Nucleus accumbens (tissue), 56 donors: ENCODE measurements at regions not wholly inside any gene's neighbourhood (a gene's known extent, or its start where the extent isn't known, plus 50 kb on each side); places are given as distances from the start of the nearest gene placed in this dataset.
A peak's percentile ranks its signal among the peaks of the same experiment; 100 is the strongest.

ENCODE experiments used
- DNase-seq, 56 donors: peaks; one replicate each; lab custom pipeline; 2025; lab: John Stamatoyannopoulos, UW

DNA sequence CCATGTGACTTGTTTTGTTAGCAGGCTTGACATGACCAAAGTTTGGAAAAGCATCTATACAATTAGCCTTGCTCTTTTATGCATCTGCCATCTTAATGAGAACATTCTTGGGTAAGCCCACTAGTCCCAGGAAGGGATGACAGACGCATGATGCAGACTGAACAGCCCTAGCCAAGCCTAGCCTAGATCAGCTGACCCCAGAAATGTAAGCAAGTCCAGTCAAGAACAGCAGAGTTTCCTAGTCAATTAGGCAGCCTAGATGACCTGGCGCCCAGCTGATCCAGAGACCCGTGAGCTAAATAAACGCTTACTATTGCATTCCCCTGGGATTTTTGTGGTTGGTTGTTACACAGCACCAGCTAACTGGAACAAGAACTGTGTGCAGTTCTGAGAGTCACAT lies 457.9 kb downstream of the BCOR start:
- DNase-seq, result no peak

DNA sequence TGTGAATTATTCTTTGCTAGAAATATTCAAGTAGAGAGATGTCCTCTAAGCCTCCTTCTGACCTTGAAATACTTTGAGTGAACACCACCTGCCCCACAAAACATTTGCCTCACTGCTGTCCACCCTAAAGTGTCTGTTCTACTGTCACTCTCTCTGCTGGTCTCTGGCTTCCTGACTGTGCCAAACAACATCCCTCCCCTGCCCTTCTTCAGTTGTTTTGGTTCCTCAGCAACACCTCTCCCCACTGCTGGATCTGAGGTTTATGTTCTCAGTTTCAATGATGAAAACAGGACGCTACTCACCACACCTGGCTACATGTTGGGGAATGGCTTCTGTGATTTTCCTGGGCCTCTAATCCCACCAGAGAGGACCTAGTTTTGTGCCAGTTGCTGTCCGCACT lies 456.9 kb downstream of the BCOR start:
- no peak for DNase-seq

DNA sequence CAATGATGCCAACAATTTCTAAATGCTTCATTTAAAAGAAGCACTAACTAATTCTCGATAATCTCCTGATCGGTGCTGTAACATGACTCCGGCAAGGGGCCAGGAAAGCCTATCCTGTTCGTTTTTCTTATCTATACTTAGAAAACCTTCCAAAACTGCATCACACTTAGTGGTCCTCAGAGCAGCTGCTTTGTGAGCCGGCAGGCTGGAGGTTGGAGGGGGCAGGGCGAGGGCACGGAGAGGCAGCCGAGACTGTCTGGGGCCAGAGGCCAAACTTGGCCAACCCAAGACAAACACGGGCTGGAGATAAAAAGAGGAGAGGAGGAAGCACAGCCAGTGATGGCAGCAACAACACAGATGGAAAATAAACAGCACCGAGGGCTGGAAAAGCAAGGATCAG lies 455.7 kb downstream of the BCOR start:
- no peak for DNase-seq

DNA sequence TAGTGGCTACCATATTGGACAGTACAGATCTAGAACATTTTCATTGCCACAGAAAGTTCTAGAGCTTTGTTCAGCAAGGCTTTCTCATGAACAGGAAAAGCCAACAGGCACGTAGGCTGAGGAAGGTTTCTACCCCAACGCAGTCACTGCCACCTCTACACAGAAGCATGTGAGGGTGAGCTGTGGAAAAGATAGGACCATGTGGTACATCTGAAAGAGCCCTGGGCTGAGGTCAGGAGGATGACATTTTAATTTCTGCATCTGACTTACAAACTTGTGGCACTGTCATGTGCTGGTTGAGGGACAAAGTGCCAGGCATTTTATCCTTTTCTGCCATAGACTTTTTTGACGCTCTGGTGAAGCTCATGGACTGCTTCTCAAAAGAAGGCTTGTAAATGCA lies 454.2 kb downstream of the BCOR start:
- no peak for DNase-seq

DNA sequence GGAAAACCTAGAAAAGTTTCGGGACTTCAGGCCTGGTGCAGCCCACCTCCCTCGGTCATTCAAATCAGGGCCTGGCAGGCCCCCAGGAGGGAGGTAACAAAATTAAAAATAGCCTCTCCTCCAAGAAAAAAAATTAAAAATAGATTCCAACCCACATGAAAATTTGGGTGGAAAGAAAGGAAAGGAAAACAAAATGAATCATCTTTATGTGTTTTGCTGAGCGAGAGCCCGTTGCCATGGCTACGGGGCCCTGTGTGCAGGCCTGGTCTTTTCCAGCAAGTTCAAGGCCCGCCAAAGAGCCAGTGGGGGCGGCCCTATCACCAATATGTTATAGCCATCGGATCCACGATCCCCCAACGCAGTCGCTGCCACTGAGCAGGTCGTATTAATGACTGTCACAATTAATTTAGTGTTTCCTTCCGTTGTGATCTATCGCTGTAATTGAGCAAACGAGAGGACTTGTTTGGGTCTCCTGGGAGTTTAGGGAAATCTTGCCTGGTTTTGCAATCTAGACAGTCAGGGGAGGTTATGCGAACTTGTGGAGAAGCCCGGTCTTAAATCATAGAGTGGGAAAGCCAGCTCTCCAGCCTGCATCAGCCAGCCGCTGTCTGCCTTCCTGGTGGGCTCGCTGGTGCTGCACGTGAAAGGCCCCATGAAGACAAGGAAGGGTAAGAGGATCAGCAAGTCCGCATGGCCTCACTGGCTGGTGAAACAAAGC lies 452.4 kb downstream of the BCOR start:
- peak in 8 of 56 donors; percentile 0 to 25 (median 8) for DNase-seq

DNA sequence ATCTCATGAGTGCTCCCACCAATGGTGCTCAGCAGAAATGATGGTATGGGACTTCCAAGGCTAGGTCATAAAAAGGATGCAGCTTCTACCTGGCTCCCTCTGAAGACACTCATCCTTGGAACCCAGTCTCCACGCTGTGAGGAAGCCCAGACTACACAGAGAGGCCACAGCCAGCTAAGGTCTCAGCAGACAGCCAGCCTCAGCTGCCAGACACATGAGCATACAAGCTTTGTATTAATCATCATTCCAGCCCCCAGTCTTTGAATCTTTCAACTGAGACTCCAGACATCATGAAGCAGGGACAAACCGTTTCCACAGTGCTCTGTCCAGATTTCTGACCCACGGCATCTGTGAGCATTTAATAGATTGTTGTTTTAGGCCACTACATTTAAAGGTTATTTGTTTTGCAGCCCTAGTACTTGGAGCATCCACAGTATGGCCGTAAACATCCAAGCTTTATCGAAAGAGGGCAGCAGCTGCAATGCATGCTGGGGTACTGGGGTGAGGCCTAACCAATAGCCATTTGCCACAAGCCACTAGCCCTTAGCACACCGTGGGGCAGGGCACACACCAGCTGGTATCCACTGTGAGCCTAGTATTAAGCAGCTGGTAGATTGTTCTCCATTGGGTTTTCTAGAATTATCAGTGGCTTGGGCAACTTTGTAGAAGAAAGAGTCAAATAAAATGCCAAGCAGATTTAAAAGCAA lies 449.1 kb downstream of the BCOR start:
- DNase-seq, result no peak

DNA sequence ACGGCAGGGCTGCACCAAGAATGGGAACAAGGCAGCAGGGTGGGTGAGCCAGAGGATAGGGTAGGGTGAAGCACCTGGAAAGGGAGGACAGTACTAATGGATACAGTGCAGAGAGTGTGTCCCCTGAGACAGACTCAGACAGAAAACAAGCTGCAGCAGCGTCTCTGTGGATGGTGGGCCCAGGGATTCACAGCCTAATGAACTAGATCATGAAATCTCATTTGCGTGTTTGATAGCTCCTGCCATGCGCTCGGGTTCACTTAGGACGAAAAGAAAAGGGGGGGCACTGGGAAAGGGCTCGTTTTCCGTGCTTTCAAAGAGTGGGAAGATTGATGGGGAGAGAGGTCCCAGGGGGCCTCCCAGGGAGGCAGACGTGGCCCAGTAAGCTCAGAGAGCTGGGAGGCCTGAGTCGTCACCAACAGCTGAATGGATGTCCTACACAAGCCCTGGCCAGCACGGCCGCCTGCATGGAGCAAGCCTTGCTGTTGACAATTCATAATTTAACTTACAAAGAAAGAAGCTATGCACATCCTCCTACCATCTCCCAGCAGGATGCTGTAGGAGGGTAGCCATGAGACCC lies 446.9 kb downstream of the BCOR start:
- no peak for DNase-seq

DNA sequence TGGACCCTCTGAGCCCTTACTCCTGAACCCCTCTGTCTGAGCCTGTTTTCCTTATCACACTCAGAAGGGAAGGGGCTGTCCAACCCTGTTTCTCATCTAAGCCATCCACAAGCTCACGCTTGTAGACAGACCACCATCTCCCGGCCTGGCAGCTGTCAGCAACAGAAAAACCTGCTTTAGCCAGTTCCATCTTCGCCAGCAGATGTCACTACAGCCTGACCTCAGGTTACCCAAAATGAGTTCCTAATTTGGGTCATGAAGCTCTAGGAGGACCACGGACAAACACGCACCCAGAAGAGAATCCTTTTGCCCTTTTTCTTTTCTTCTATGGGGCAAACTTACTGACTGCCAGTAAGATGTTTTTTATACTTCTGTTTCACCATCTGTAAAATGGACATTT lies 445.4 kb downstream of the BCOR start:
- peak in 20 of 56 donors; percentile 0 to 24 (median 4) for DNase-seq

DNA sequence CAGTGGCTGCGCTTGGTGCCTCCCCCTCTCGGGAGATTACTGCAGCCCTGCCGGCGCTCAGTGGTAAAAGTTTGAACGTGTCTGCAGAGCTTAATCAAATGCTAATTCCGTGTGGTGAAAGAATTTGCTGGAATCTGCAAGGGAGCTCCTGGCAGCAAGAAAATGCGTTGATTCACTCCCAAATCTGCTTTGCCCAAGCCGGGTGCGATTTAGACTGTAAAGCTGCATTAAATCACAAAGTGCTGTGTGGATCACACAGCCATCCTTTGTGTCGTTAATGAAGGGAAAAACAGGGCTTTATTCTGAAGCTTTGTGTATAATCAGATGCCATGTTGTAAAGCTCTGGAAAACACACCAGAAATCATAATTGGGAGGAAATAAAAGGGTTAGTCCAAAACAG lies 444.1 kb downstream of the BCOR start:
- peak in 48 of 56 donors; percentile 2 to 74 (median 42) for DNase-seq

DNA sequence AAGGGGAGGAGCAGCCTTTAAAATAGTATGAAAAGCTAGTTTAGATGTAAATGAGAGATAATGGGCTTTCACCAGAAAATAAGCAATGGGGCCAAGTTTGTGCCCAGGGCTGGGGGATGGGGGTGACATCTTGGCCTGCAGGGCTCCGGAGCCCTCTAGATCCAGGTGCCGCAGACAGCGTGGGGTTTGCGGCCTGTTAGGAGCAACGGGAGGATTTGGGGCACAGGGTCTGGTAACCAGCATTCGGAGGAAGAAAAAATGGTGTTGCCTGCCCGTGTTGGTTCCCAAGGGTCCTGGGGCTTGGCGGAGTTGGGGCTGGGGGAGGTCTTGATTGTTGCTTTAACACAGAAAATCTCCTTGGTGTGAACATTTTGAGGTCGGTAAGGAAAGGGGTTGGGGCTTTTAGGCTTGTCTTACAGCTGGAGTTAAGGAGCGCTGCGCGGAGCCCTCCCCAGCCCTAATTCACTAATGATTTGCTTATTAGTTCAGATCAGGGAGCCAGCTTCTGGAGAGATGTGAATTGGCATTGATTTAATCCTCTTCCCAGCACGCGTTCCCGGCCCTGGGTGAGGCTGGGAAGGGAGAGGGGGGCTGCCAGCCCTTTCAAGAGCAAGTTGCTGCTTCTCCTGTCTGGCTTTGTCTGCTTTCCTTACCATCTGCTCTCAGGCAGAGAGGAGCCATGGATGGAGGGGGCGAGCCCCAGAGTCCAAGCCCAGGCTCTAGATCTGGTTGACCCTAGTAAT lies 443.4 kb downstream of the BCOR start:
- DNase-seq, result peak in 9 of 56 donors; percentile 1 to 16 (median 4)

DNA sequence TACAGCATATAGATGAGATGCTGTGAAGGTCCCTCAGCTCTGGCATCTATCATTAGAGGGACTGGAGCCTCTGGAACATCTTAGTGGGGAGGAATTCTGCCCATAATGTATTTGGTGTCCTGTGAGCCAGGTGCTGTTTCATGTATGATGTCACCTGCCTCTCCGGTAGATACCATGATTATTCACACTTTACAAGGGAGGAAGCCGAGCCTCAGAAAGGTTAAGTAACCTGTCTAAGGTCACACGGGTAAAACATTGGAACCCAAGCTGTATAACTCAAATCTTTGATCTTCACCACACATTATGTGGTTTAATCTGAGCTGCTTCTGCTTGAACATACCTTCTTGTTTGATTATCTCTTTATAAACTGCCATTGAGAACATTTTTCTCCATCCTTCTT lies 442.8 kb downstream of the BCOR start:
- DNase-seq, result no peak

DNA sequence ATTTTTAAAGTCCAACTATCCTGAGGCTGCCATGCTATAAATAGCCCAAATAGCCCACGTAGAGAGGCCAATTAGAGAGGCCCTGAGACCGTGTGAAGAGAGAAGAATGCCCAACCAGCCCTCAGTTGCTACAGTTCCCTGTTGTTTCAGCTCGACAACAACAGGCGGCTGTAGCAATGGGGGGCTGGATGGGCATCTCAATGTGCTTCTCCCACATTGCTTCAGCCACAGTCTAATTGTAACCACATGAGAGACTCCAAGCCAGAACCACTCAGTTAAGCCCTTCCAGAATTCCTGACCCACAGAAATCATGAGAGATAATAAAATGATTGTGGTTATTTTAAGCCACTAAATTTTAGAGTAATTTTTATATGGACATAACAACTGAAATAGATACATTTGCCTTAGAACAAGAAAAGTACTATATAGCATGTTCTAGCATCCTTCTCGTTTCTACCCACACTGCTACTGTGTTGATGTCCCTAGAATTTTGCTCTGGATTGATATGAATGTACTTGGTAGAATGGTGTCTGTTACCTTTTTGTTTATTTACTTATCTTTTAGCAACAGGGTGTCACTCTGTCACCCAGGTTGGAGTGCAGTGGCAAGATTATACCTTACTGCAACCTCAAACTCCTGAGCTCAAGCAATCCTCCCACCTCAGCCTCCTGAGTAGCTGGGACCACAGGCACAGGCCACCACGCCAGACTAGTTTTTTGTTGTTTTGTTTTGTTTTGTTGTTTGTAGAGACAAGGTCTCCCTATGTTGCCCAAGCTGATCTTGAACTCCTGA lies 436.4 kb downstream of the BCOR start:
- no peak for DNase-seq

DNA sequence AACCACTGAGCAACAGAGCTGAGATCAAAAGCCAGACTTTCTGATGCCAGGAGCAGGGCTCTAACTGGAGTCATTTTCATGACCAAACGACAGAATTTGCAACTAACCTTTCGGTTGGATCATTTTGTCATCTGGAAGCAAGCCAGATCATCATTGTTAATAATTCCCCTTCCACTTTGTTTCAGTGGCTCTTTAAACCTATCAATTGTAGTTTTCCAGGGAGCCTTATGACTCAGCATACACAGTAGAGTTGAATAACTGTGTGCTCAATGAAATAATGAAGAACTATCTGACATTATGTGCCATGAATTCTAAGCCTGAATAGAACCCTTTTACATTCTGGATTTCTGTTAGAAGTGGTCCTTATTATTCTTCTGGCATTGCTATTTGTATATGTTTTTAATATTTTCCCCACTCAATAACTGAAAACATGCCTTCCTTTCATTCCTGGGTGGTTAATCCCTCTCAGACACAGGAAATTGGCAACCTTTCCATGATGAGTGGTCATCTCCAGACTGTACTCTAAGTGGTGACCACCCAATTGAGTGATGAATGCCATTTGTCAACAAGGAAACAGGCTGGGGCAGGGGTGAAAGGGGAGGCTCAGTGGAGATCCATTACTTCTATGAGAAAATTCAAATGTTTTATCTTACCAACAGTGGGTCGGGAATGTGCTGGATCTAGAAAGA lies 431.8 kb downstream of the BCOR start:
- no peak for DNase-seq

DNA sequence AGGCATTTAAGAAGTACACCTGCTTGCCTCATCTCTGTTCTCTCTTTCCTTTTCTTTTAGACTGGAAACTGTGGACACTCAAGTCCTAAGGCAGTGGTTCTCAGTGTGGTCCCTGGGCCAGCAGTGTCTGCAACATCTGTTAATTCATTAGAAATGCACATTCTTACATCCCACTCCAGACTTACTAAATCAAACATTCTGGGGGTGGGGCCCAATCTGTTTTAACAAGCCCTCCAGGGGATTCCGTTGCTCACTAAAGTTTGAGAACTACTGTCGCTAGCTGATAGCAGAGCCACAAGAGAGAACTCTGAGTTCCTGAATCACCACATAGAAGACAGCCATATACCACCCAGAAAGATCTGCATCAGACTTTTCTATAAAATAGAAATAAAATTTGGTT lies 430.6 kb downstream of the BCOR start:
- no peak for DNase-seq

DNA sequence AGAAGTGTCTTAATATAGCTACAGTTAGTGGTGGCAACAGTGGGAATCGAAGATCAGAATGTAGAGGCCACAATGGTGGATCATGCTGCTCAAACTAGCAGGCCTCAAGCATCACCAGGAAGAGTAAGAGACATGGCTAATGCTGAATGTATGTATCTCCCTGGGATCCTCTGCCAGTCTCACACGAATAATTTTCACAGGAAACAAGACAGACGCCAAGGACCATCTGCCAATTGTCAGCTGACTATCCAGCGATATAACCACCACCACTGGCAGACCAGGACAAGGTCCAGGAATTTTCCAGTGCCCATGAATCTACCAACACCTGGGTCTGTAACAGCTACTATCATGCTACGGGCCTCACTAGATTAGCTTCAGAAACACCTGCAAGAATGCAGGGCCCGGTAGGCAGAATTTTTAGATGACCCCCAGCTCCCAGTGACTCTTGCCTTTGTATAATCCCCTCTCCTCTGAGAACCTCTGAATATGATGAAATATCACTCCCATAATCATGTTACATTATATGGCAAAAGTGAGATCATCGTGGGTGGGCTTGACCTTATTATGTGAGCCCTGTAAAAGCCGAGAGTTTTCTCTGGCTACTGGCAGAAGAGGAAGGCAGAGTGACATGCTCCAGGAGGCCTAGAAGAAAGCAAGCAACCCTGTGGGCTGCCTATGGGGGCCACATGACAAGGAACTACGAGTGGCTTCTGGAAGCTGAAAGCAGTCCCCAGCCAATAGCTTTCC lies 429.8 kb downstream of the BCOR start:
- no peak for DNase-seq

DNA sequence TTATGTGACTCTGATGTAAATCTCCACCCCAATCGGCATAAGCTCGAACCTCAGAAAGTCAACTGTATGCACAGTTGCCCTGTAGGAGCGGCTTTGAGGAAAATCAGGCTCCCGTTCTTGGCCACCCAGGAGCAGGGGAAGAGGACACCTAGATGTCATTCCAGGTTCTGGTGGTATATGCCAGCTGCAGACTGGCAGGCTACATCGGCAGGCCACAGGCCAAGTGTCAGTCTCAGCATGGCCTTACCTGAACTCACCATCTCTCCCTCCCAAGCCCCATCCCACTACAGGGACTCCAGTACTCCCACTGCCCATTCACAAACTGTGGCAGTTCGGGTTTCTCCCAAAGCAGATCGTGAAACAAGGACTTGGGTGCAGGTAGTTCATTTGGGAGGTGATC lies 428.1 kb downstream of the BCOR start:
- DNase-seq, result no peak

DNA sequence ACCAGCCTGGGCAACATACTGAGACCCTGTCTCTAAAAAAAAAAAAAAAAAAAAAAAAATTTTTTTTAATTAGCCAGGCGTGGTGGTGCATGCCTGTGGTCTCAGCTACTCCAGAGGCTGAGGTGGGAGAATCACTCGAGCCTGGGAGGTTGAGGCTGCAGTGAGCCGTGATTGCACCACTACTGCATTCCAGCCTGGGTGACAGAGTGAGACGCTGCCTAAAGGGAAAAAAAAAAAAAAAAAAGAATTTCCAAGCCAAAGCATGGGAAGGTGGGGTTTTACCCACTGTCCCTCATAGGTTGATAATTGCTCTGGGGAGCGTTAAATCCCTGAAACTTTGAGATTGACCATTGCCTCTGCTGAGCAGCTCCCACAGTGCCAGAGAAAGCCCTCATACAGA lies 427.5 kb downstream of the BCOR start:
- DNase-seq, result no peak

DNA sequence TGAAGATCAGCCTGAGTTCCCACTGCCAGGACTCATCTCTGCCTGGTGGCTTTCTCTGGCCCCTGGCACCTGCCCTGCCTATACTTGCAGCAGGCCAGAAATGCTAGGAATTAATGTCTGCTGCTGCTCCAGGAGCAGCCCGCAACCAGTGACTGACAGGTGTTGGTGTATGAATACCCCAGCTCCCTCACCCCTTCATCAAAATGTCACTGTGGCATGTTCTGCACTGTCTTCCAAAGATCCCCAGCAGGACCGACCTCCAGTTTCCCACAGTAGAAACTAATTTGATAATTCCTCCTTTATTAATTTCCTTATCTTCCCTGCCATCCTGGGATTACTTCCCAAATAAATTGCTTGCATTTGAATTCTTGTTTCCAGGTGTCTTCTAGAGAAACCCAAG lies 425.4 kb downstream of the BCOR start:
- DNase-seq, result no peak
